OCI-LY7 (cell line): ENCODE measurements at regions not wholly inside any gene's neighbourhood (a gene's known extent, or its start where the extent isn't known, plus 50 kb on each side); places are given as distances from the start of the nearest gene placed in this dataset.
"Not testable (repeated sequence)": the region's sequence is repeated elsewhere in the genome, so short reads cannot be mapped to it uniquely, and the experiment has no call there.

ENCODE experiments used
- BruUV-seq: library from RNA; stranded (reverse); fragments of 400-500 nt; replicated peaks from 2 replicates; lab custom pipeline; 2021; lab: Mats Ljungman, UMichigan
- CTCF ChIA-PET: fragments of 300-600 bp; sonication (Branson Sonifier 250); formaldehyde crosslinking; loops from one replicate; lab custom pipeline; 2022; ENCODE audit warnings: antibody characterized with exemption; ENCODE audit not compliant: unreplicated experiment; lab: Charles Lee
- POLR2A ChIA-PET: fragments of 300-600 bp; sonication (Branson Sonifier 250); formaldehyde crosslinking; loops from one replicate; lab custom pipeline; 2022; ENCODE audit warnings: antibody characterized with exemption; lab: Charles Lee
- DNase-seq: peaks from one replicate; pipeline ENCODE4 v3.0.0-alpha.2; 2015; ENCODE audit warnings: low spot score
- H2AFZ ChIP-seq: fragments of 200-600 bp; sonication (generic), shearing (Covaris generic); 2 replicates; pipeline ENCODE4 v1.6.1; 2014; ENCODE audit warnings: mild to moderate bottlenecking, antibody characterized with exemption, low read length, moderate library complexity
- H3K27ac ChIP-seq: fragments of 200-600 bp; sonication (generic); 2 replicates; pipeline ENCODE4 v1.5.1; 2014; ENCODE audit warnings: mixed run types, low read depth, mild to moderate bottlenecking, moderate library complexity, low read length, inconsistent platforms; ENCODE audit not compliant: poor library complexity, severe bottlenecking
- H3K36me3 ChIP-seq: fragments of 200-600 bp; sonication (generic); 2 replicates; pipeline ENCODE4 v1.6.1; 2014; ENCODE audit warnings: mild to moderate bottlenecking, antibody characterized with exemption, low read length, moderate library complexity, mixed read lengths; ENCODE audit not compliant: insufficient read depth
- H3K4me1 ChIP-seq: fragments of 200-600 bp; sonication (generic); 2 replicates; pipeline ENCODE4 v1.5.1; 2014; ENCODE audit warnings: mild to moderate bottlenecking, low read length; ENCODE audit not compliant: insufficient read depth, poor library complexity, severe bottlenecking
- H3K4me2 ChIP-seq: fragments of 200-600 bp; sonication (generic); 2 replicates; pipeline ENCODE4 v1.6.1; 2014; ENCODE audit warnings: mild to moderate bottlenecking, low read length
- H3K4me3 ChIP-seq: fragments of 200-600 bp; sonication (generic); 2 replicates; pipeline ENCODE4 v1.5.1; 2014; ENCODE audit warnings: mild to moderate bottlenecking, low read depth, low read length; ENCODE audit not compliant: poor library complexity, severe bottlenecking
- H3K79me2 ChIP-seq: fragments of 200-600 bp; sonication (generic); 2 replicates; pipeline ENCODE4 v1.6.1; 2016; ENCODE audit warnings: low read depth, mild to moderate bottlenecking, low read length, moderate library complexity, mixed read lengths; ENCODE audit not compliant: insufficient read depth
- H3K9me2 ChIP-seq: fragments of 200-600 bp; sonication (generic); 2 replicates; pipeline ENCODE4 v1.6.1; 2016; ENCODE audit warnings: mild to moderate bottlenecking, low read length, mixed read lengths; ENCODE audit not compliant: insufficient read depth
- H3K9me3 ChIP-seq: fragments of 200-600 bp; sonication (generic); 2 replicates; pipeline ENCODE4 v1.6.1; 2014; ENCODE audit warnings: mild to moderate bottlenecking, mixed run types, low read length, mixed read lengths
- H4K20me1 ChIP-seq: fragments of 200-600 bp; sonication (generic); 2 replicates; pipeline ENCODE4 v1.6.1; 2014; ENCODE audit warnings: mild to moderate bottlenecking, antibody characterized with exemption, low read length, moderate library complexity, mixed read lengths; ENCODE audit not compliant: insufficient read depth
- intact Hi-C: fragments of 100-400 bp; cut with micrococcal nuclease; formaldehyde crosslinking; loops from one replicate; pipeline ENCODE4 v1.10.0; 2022; ENCODE audit not compliant: unreplicated experiment

GRCh38 chr16:32947336-32947735 is 246.7 kb upstream of the TP53TG3C start:
- DNase-seq, BruUV-seq, H3K4me3 ChIP-seq, H3K4me2 ChIP-seq, H4K20me1 ChIP-seq, POLR2A ChIA-PET, H3K4me1 ChIP-seq, CTCF ChIA-PET, H3K9me2 ChIP-seq, H2AFZ ChIP-seq, H3K9me3 ChIP-seq, H3K79me2 ChIP-seq, intact Hi-C loops, H3K36me3 ChIP-seq, H3K27ac ChIP-seq: not testable (repeated sequence)

DNA sequence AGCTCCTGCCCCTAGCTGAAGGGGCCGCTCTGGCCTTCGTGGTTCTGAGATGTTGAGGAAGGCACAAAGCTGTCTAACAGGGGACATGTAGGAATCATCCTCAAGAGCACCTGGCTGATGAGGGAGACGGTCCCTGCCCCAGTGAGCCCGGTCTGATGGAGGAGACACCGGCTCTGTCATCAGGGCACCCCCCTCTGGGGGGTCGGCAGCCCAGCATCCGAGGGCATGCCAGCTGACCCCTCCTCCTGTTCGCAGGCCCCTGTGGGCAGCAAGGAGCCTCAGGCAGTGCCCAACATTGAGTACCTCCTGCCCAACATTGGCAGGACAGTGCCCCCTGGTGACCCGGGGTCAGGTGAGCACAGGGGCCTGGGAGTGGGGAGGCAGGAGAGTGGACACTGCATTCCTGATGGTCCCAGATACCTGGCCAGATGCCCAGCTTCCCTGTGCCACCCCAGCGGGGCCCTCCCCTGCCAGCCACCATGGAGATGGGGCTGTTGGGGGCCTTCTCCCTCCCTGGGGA is 247.9 kb upstream of the TP53TG3C start:
- CTCF ChIA-PET, H3K79me2 ChIP-seq, H3K4me3 ChIP-seq, H3K36me3 ChIP-seq, H3K27ac ChIP-seq, H2AFZ ChIP-seq, H3K4me1 ChIP-seq, POLR2A ChIA-PET, DNase-seq, H3K4me2 ChIP-seq, H4K20me1 ChIP-seq, BruUV-seq, H3K9me2 ChIP-seq, H3K9me3 ChIP-seq, intact Hi-C loops: not testable (repeated sequence)

GRCh38 chr16:32945311-32945710 is 248.7 kb upstream of the TP53TG3C start:
- CTCF ChIA-PET, H2AFZ ChIP-seq, DNase-seq, POLR2A ChIA-PET, H3K36me3 ChIP-seq, H3K9me2 ChIP-seq, BruUV-seq, H4K20me1 ChIP-seq, H3K4me3 ChIP-seq, H3K9me3 ChIP-seq, intact Hi-C loops, H3K4me2 ChIP-seq, H3K27ac ChIP-seq, H3K4me1 ChIP-seq, H3K79me2 ChIP-seq: not testable (repeated sequence)

GRCh38 chr16:32939845-32940244 is 254.2 kb upstream of the TP53TG3C start:
- POLR2A ChIA-PET, CTCF ChIA-PET: not testable (repeated sequence)

GRCh38 chr16:32937929-32938328 is 256.1 kb upstream of the TP53TG3C start:
- H3K4me2 ChIP-seq, H3K36me3 ChIP-seq, H3K27ac ChIP-seq, intact Hi-C loops, H3K4me1 ChIP-seq, H4K20me1 ChIP-seq, BruUV-seq, POLR2A ChIA-PET, H3K4me3 ChIP-seq, CTCF ChIA-PET, H2AFZ ChIP-seq, H3K9me2 ChIP-seq, H3K79me2 ChIP-seq, H3K9me3 ChIP-seq, DNase-seq: not testable (repeated sequence)

More at GRCh38 chr16:32939845-32940244, 254.2 kb upstream of the TP53TG3C start:
- H4K20me1 ChIP-seq, H3K4me1 ChIP-seq, H2AFZ ChIP-seq, H3K79me2 ChIP-seq, BruUV-seq, H3K4me3 ChIP-seq, H3K36me3 ChIP-seq, intact Hi-C loops, H3K9me2 ChIP-seq, H3K9me3 ChIP-seq, DNase-seq, H3K4me2 ChIP-seq, H3K27ac ChIP-seq: not testable (repeated sequence)

GRCh38 chr16:32932240-32933040 is 256.5 kb upstream of the TP53TG3 start:
- DNase-seq, BruUV-seq, H2AFZ ChIP-seq: not testable (repeated sequence)

More at GRCh38 chr16:32932240-32933040, 256.5 kb upstream of the TP53TG3 start:
- H3K4me1 ChIP-seq, intact Hi-C loops, POLR2A ChIA-PET, H3K36me3 ChIP-seq, H4K20me1 ChIP-seq, H3K79me2 ChIP-seq, H3K27ac ChIP-seq, H3K4me3 ChIP-seq, CTCF ChIA-PET, H3K9me3 ChIP-seq, H3K4me2 ChIP-seq, H3K9me2 ChIP-seq: not testable (repeated sequence)
